Peyer's patch (tissue), 4 donors: ENCODE measurements at regions not wholly inside any gene's neighbourhood (a gene's known extent, or its start where the extent isn't known, plus 50 kb on each side); places are given as distances from the start of the nearest gene placed in this dataset.

ENCODE experiments used
- POLR2A ChIP-seq, 2 donors: fragments of 450-650 bp; IDR thresholded peaks; one replicate each; pipeline ENCODE4 v1.5.1; 2017; ENCODE audit warnings: antibody characterized with exemption in 2 of 2, mild to moderate bottlenecking in 2 of 2, moderate library complexity in 2 of 2
- TF ChIP-seq, protein P1 (sequence below), 6 experiments: fragments of 450-650 bp in 4 of 6; fragments of 200-600 bp in 2 of 6; sonication (generic) in 1 of 6; IDR thresholded peaks; one replicate each; pipeline ENCODE4 v1.5.1; 2017 to 2019; ENCODE audit warnings: antibody characterized with exemption in 6 of 6, mild to moderate bottlenecking in 3 of 6, moderate library complexity in 1 of 6

DNA sequence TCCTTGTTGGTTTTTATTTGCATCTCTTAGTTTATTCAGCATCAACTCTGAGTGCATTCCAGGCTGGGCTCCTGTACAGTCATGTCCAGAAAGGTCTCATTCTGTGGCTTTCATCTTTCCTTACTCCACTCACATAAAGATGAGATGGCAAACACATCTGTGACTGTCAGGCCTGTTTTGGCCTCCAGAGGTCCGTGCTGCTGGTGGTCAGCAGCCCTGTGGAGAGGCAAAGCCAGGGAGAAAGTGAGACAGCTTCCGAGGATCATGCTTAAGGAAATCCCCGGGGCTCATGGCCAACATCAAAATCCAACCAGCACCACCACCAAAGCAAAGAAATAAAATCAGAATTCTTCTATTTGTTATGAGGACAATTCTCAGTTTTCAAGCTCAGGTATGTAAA lies 96.1 kb upstream of the HIVEP3 start:
- TF ChIP-seq, protein P1, sequence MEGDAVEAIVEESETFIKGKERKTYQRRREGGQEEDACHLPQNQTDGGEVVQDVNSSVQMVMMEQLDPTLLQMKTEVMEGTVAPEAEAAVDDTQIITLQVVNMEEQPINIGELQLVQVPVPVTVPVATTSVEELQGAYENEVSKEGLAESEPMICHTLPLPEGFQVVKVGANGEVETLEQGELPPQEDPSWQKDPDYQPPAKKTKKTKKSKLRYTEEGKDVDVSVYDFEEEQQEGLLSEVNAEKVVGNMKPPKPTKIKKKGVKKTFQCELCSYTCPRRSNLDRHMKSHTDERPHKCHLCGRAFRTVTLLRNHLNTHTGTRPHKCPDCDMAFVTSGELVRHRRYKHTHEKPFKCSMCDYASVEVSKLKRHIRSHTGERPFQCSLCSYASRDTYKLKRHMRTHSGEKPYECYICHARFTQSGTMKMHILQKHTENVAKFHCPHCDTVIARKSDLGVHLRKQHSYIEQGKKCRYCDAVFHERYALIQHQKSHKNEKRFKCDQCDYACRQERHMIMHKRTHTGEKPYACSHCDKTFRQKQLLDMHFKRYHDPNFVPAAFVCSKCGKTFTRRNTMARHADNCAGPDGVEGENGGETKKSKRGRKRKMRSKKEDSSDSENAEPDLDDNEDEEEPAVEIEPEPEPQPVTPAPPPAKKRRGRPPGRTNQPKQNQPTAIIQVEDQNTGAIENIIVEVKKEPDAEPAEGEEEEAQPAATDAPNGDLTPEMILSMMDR (IDR thresholded peaks at IDR 0.05) = no peak
- no peak for TF ChIP-seq POLR2A (IDR thresholded peaks at IDR 0.05)
